Hepatocyte (in vitro differentiated cells): ENCODE measurements at regions not wholly inside any gene's neighbourhood (a gene's known extent, or its start where the extent isn't known, plus 50 kb on each side); places are given as distances from the start of the nearest gene placed in this dataset.

Experiments used
- DNase-seq: peaks from one replicate; pipeline ENCODE4 v3.0.0-alpha.2; 2016; ENCODE audit warnings: low spot score
- H2AFZ ChIP-seq: fragments of 200-600 bp; sonication (generic); 2 replicates; pipeline ENCODE4 v1.6.0; 2016; ENCODE audit warnings: antibody characterized with exemption, mild to moderate bottlenecking
- H3K27ac ChIP-seq: fragments of 200-600 bp; sonication (generic); 2 replicates; pipeline ENCODE4 v1.5.1; 2016; ENCODE audit warnings: mild to moderate bottlenecking
- H3K27me3 ChIP-seq: fragments of 200-600 bp; sonication (generic); 2 replicates; pipeline ENCODE4 v1.6.1; 2016
- H3K36me3 ChIP-seq: fragments of 200-600 bp; sonication (generic); replicated peaks from 2 replicates; pipeline ENCODE4 v1.5.1; 2016; ENCODE audit warnings: low read depth; ENCODE audit not compliant: insufficient read depth
- H3K4me1 ChIP-seq: fragments of 200-600 bp; sonication (generic); 2 replicates; pipeline ENCODE4 v1.5.1; 2016; ENCODE audit warnings: mild to moderate bottlenecking, moderate library complexity; ENCODE audit not compliant: insufficient read depth
- H3K4me2 ChIP-seq: fragments of 200-600 bp; sonication (generic); 2 replicates; pipeline ENCODE4 v1.6.0; 2016
- H3K4me3 ChIP-seq: fragments of 200-600 bp; sonication (generic); 2 replicates; pipeline ENCODE4 v1.5.1; 2016; ENCODE audit warnings: mild to moderate bottlenecking
- H3K79me2 ChIP-seq: fragments of 200-600 bp; sonication (generic); 2 replicates; pipeline ENCODE4 v1.6.0; 2017; ENCODE audit warnings: mild to moderate bottlenecking
- H3K9me2 ChIP-seq: fragments of 200-600 bp; sonication (generic); replicated peaks from 2 replicates; pipeline ENCODE4 v1.6.0; 2017; ENCODE audit warnings: mild to moderate bottlenecking; ENCODE audit not compliant: insufficient read depth
- H3K9me3 ChIP-seq: fragments of 200-600 bp; sonication (generic); 2 replicates; pipeline ENCODE4 v1.5.1; 2016; ENCODE audit warnings: low read depth, mild to moderate bottlenecking
- H4K20me1 ChIP-seq: fragments of 200-600 bp; sonication (generic); 2 replicates; pipeline ENCODE4 v1.6.0; 2016; ENCODE audit warnings: mild to moderate bottlenecking; ENCODE audit not compliant: insufficient read depth, poor library complexity, severe bottlenecking
- CTCF ChIP-seq: fragments of 200-600 bp; sonication (generic); IDR thresholded peaks from 2 replicates; pipeline ENCODE4 v1.5.1; 2016; ENCODE audit warnings: antibody characterized with exemption, mild to moderate bottlenecking; ENCODE audit not compliant: poor library complexity
- EZH2 ChIP-seq: fragments of 200-600 bp; sonication (generic); IDR thresholded peaks from 2 replicates; pipeline ENCODE4 v1.6.1; 2016; ENCODE audit warnings: antibody characterized with exemption, mild to moderate bottlenecking, borderline replicate concordance
- EZH2phosphoT487 ChIP-seq: fragments of 200-600 bp; sonication (generic); IDR thresholded peaks from one replicate; pipeline ENCODE4 v1.6.1; 2018; ENCODE audit warnings: antibody characterized with exemption, mild to moderate bottlenecking, low read depth, moderate library complexity; ENCODE audit not compliant: unreplicated experiment, severe bottlenecking
- whole genome bisulfite sequencing: methylation state at CpG from one replicate; pipeline ENCODE4 v1.1.6; 2016; ENCODE audit warnings: low lambda C conversion rate; ENCODE audit errors: missing lambda C conversion rate; 5-methylcytosine and 5-hydroxymethylcytosine counted together

GRCh38 chr16:86134802-86135461 lies 236.0 kb downstream of the IRF8 start:
- H3K27ac ChIP-seq, result no peak overlapping the region
- DNase-seq, result peak; percentile 38
- no peak overlapping the region for H3K4me3 ChIP-seq
- H2AFZ ChIP-seq, result no peak overlapping the region
- H3K36me3 ChIP-seq, result no peaks in the 10 kb centered on the region
- H3K27me3 ChIP-seq, result no peaks in the 10 kb centered on the region
- H4K20me1 ChIP-seq, result no peaks in the 10 kb centered on the region
- H3K9me3 ChIP-seq, result no peaks in the 10 kb centered on the region
- WGBS, result 62% methylated on average over 12 of the region's 12 CpGs
- no peaks in the 10 kb centered on the region for H3K9me2 ChIP-seq
- H3K4me1 ChIP-seq, result peaks cover 3% of the 10 kb centered on the region
- TF ChIP-seq EZH2 (no peak), CTCF (no peak), EZH2phosphoT487 (no peak)
- H3K79me2 ChIP-seq, result no peaks in the 10 kb centered on the region
- H3K4me2 ChIP-seq, result no peak overlapping the region

GRCh38 chr16:86137359-86137758 lies 238.4 kb downstream of the IRF8 start:
- no peak for DNase-seq
- Histone ChIP-seq H3K4me3 (no peak overlapping the region), H3K79me2 (no peaks in the 10 kb centered on the region), H3K4me2 (no peak overlapping the region), H3K4me1 (peaks cover 3% of the 10 kb centered on the region), H3K9me2 (no peaks in the 10 kb centered on the region), H3K27ac (no peak overlapping the region), H4K20me1 (no peaks in the 10 kb centered on the region), H3K9me3 (no peaks in the 10 kb centered on the region), H3K36me3 (no peaks in the 10 kb centered on the region), H2AFZ (no peak overlapping the region), H3K27me3 (no peaks in the 10 kb centered on the region)
- WGBS, result 65% methylated on average over 6 of the region's 6 CpGs
- TF ChIP-seq EZH2 (no peak), CTCF (no peak), EZH2phosphoT487 (no peak)

GRCh38 chr16:86138121-86139085 lies 239.4 kb downstream of the IRF8 start:
- TF ChIP-seq CTCF (no peak), EZH2 (no peak), EZH2phosphoT487 (no peak)
- DNase-seq, result no peak
- H3K36me3 ChIP-seq, result no peaks in the 10 kb centered on the region
- H3K27me3 ChIP-seq, result no peaks in the 10 kb centered on the region
- peaks cover 3% of the 10 kb centered on the region for H3K4me1 ChIP-seq
- H3K4me3 ChIP-seq, result no peak overlapping the region
- no peak overlapping the region for H3K27ac ChIP-seq
- no peak overlapping the region for H3K4me2 ChIP-seq
- WGBS, result 71% methylated on average over 16 of the region's 16 CpGs
- no peak overlapping the region for H2AFZ ChIP-seq
- H4K20me1 ChIP-seq, result no peaks in the 10 kb centered on the region
- H3K79me2 ChIP-seq, result no peaks in the 10 kb centered on the region
- H3K9me3 ChIP-seq, result no peaks in the 10 kb centered on the region
- H3K9me2 ChIP-seq, result no peaks in the 10 kb centered on the region
